GM12873 (cell line): ENCODE measurements at regions not wholly inside any gene's neighbourhood (a gene's known extent, or its start where the extent isn't known, plus 50 kb on each side); places are given as distances from the start of the nearest gene placed in this dataset.

Experiments used
- TF ChIP-seq, protein P1 (sequence below): IDR thresholded peaks from 2 replicates; pipeline ENCODE4 v1.5.1; 2012; ENCODE audit warnings: low read depth, mild to moderate bottlenecking, moderate library complexity, low read length, control low read depth; ENCODE audit not compliant: insufficient read depth; ENCODE audit errors: missing control alignments

DNA sequence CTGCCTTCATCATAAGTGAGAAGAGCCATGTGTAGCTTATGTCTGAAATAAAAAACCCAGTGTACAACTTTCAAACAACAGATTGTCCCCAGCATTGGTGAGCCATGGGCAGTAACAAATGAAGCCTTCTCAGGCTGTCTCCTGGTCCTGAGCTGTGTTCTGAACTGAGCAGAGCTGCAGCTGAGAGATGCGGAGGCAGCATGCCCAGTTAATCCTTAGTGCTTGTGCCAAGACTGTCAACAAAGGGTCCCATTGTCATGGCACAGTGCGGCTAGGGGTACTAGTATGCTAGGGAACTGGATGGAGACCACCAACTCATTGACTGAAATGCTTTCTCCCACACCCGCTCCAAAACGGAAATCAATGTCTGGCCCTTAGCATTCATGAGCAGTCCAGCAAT, 154.3 kb downstream of the RMST start:
- TF ChIP-seq, protein P1, sequence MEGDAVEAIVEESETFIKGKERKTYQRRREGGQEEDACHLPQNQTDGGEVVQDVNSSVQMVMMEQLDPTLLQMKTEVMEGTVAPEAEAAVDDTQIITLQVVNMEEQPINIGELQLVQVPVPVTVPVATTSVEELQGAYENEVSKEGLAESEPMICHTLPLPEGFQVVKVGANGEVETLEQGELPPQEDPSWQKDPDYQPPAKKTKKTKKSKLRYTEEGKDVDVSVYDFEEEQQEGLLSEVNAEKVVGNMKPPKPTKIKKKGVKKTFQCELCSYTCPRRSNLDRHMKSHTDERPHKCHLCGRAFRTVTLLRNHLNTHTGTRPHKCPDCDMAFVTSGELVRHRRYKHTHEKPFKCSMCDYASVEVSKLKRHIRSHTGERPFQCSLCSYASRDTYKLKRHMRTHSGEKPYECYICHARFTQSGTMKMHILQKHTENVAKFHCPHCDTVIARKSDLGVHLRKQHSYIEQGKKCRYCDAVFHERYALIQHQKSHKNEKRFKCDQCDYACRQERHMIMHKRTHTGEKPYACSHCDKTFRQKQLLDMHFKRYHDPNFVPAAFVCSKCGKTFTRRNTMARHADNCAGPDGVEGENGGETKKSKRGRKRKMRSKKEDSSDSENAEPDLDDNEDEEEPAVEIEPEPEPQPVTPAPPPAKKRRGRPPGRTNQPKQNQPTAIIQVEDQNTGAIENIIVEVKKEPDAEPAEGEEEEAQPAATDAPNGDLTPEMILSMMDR, result no peak

DNA sequence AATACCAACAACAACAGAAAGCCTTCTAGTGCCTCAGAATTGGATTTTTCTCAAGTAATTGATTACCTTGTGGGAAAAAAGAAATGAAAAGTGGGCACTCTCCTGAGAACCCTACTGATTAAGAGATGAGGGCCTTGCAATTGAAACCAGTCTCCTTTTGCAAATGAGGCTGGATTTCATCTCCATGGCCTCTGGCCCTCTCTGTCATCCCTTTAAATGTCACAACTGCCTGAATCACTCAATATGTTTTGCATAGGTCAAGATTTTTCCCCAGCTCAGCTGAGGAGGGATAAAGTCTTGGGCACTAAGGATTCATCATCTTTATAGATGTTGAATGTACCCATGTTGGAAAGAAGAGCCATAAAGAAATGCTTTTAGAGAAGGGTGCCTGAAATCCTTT, 166.4 kb downstream of the RMST start:
- TF ChIP-seq, protein P1, result no peak

DNA sequence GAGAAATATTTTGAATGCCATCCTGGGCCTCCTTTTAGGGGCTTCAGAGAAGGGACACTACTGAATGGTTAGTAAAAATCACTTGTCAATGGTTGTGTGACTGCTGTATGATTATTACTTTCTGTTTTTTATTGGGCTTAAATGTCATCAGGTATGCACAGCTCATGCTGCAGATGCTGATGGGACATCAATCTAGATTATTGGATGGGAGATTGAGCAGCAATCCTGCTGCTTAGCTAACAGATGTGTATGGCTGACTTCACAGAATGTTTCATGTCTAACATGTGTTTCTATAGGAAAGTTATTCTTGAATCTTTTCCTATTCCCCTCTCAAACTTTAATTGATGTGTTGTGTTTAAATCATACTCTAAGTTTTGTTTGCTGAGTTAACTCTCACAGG, 166.8 kb downstream of the RMST start:
- TF ChIP-seq, protein P1, result no peak

DNA sequence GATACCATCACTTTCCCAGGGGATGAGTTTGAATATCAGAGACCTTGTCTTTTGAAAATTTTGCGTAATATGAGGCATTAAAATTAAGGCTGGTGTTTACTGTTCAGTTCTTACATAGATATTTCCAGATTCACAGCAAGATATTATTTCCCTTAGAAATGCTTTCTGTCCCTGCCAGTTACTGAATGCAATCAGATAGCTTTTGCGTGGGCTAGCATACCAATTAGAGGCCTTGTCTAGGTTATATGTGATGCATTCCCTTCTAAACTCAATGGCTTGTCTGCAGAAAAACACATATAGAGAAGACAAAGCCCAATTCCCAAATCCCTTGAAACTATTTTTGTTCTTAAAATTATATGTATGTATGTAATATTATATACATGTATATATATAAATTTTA, 167.8 kb downstream of the RMST start:
- TF ChIP-seq, protein P1, result no peak

DNA sequence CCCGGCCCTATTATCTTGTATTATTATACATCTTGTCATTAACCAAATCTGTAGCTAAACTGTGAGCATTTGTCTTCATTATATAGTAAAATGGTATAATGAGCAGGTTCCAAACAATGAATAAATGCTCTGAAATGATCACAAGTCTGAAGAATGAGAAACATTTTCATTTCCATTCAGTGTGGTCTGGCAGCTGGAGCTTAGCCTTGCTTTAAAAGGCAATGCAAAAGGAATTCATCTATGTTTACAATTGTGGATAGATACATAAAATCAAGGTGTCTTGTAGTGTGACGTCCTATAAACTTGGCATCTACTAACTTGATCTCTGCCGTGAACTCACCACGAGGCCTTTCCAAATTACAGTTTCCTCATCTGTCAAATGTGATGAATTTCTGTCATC, 168.3 kb downstream of the RMST start:
- TF ChIP-seq, protein P1, result no peak

DNA sequence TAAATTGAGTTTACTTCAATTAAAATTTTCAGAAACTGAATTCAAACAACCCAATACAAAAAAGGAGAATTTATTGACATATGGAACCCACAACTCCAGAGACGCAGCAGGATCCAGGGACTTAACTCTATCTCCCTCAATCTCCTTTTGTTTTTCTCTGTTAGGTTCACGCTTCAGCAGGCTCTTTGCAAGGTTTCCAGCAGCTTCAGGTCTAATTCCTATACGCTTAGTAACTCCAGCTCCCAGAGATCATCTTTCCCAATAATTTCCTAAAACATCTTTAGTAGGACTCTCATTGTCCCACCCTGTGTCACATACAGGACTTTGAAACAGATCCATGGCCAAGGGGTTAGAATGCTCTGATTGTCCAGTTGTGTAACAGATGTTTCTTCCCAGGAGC, 175.2 kb downstream of the RMST start:
- TF ChIP-seq, protein P1, result no peak

DNA sequence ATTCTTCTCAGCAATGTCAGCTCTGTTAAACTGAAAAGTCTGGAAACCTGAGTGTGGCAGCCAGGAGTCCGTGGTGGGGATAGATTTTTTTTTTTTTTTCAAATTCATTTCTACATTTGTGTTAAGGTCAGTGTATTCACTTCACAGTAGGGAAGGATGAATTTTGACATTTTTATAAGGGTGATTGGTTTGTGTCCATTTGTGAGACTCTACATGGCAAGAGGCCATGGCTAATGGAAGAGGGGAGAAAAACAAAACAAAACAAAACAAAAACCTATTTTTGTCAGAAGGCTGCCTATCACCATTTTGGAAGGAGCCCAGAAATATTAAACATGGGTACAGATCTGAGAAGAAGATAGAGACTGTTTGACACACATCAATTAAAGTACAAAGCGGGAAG, 176.1 kb downstream of the RMST start:
- TF ChIP-seq, protein P1, result no peak

DNA sequence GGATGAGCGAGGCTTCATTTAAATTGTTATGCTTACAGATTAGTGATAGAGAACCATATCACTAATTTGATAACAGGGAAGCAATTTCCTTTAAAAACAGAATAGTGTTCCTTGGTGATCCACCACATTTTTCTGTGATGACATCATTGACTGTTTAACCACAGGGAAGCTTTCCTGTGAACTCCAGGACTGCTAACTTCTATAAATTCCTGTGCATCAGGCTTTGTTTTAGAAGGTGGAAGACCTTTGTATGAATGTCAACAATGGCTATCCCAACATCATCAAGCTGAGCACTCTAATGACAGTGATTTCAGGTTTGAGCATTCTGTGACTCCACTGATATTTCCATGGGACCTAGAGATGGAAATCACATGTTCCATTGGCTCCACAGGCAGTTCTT, 177.1 kb downstream of the RMST start:
- TF ChIP-seq, protein P1, result no peak
